ENCODE measurements at regions not wholly inside any gene's neighbourhood (a gene's known extent, or its start where the extent isn't known, plus 50 kb on each side); places are given as distances from the start of the nearest gene placed in this dataset.

DNA sequence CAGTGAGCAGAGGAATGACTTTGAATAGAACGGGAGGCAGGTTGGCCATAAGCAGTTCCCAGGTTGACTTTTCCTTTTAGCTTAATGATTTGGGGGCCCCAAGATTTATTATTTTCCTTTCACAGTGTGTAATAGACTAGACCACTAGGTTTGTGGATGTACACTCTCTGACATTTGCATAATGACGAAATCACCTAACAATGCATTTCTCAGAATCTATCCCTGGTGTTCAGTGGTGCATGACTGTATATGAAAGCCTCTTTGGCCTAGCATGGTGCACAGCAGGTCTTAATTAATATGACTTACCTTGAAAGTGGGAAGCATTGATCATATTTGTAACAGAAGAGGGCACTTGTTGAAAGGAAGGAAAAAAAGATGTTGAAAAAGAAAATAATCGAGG is 761.9 kb downstream of the TYW1 start:
- TF ChIP-seq, protein P1, sequence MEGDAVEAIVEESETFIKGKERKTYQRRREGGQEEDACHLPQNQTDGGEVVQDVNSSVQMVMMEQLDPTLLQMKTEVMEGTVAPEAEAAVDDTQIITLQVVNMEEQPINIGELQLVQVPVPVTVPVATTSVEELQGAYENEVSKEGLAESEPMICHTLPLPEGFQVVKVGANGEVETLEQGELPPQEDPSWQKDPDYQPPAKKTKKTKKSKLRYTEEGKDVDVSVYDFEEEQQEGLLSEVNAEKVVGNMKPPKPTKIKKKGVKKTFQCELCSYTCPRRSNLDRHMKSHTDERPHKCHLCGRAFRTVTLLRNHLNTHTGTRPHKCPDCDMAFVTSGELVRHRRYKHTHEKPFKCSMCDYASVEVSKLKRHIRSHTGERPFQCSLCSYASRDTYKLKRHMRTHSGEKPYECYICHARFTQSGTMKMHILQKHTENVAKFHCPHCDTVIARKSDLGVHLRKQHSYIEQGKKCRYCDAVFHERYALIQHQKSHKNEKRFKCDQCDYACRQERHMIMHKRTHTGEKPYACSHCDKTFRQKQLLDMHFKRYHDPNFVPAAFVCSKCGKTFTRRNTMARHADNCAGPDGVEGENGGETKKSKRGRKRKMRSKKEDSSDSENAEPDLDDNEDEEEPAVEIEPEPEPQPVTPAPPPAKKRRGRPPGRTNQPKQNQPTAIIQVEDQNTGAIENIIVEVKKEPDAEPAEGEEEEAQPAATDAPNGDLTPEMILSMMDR (IDR thresholded peaks at IDR 0.05), result no peak
- Mint-ChIP-seq H3K36me3 (no peaks in the 10 kb centered on the region), H3K4me1 (no peaks in the 10 kb centered on the region), H3K4me3 (no peak overlapping the region), H3K27ac (no peak overlapping the region), H3K9me3 (peaks cover 7 to 23% of the 10 kb centered on the region in 2 donors), H3K27me3 (ENCODE audit: low read depth in 2 of 2) (no peaks in the 10 kb centered on the region)
- DNase-seq, result no peak
- no peak for ATAC-seq
- 78% methylated on average over 2 of the region's 3 CpGs for WGBS (ENCODE audit: insufficient coverage)
- Histone ChIP-seq H3K27me3 (ENCODE audit: control insufficient read depth, insufficient read depth, low read length) (no peaks in the 10 kb centered on the region), H3K9me3 (ENCODE audit: control insufficient read depth, insufficient read depth, low read length) (no peaks in the 10 kb centered on the region), H3K27ac (ENCODE audit: low read length) (no peak overlapping the region), H3K4me1 (ENCODE audit: control insufficient read depth, insufficient read depth, low read length) (no peaks in the 10 kb centered on the region), H3K36me3 (ENCODE audit: control insufficient read depth, insufficient read depth, low read length) (no peaks in the 10 kb centered on the region), H3K4me3 (ENCODE audit: low read length) (no peak overlapping the region)
- intact Hi-C loops (cut with micrococcal nuclease), result no loop called here

DNA sequence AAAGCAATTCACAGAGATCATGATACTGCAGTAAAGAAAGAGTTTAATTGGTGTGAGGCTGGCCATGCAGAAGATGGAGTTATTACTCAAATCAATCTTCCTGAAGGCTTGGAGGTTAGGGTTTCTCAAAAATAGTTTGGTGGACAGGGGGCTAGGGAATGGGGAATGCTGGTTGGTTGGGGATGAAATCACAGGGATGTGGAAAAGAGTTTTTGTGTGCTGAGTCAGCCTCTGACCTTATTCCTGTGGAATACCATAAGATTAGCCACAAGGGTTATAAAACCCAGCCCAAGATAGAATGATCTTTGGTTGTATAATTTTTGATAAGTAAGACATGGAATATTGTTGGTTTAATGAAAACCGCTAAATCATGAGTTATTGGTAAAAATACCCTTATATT is 764.3 kb downstream of the TYW1 start:
- no peaks in the 10 kb centered on the region for H3K27me3 Mint-ChIP-seq (ENCODE audit: low read depth in 2 of 2)
- Histone ChIP-seq H3K36me3 (ENCODE audit: control insufficient read depth, insufficient read depth, low read length) (no peaks in the 10 kb centered on the region), H3K27me3 (ENCODE audit: control insufficient read depth, insufficient read depth, low read length) (no peaks in the 10 kb centered on the region), H3K9me3 (ENCODE audit: control insufficient read depth, insufficient read depth, low read length) (no peaks in the 10 kb centered on the region), H3K27ac (ENCODE audit: low read length) (no peak overlapping the region), H3K4me1 (ENCODE audit: control insufficient read depth, insufficient read depth, low read length) (no peaks in the 10 kb centered on the region), H3K4me3 (ENCODE audit: low read length) (no peak overlapping the region)
- no peaks in the 10 kb centered on the region for H3K36me3 Mint-ChIP-seq
- ATAC-seq (no peak), DNase-seq (no peak)
- WGBS (ENCODE audit: insufficient coverage), result no CpG with 5 or more reads among the region's 1 CpG
- H3K4me3 Mint-ChIP-seq, result no peak overlapping the region
- no peaks in the 10 kb centered on the region for H3K4me1 Mint-ChIP-seq
- no peak overlapping the region for H3K27ac Mint-ChIP-seq
- peaks cover 7 to 12% of the 10 kb centered on the region in 2 donors for H3K9me3 Mint-ChIP-seq
- intact Hi-C loops (cut with micrococcal nuclease), result no loop called here
- TF ChIP-seq, protein P1 (IDR thresholded peaks at IDR 0.05), result no peak

DNA sequence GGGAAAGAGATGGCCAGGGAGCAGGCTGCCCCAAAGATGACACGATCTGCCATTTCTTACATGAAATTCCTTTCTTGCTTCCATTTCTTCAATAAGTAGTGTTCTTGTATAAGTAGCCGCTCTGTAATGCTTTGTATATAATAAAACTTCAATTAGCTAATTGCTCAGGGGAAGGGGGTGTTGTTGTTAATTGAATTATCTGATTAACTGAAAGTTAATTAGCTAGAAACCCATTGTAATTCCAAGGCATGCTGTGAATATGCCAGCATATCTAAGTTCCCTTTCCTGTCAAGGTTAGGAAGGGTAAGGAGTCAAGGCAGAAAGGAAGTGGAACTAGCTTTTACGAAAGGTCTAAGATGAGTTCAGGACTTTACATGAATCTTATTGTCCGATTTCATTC is 765.9 kb downstream of the TYW1 start:
- no peak overlapping the region for H3K27ac ChIP-seq (ENCODE audit: low read length)
- no peaks in the 10 kb centered on the region for H3K36me3 ChIP-seq (ENCODE audit: control insufficient read depth, insufficient read depth, low read length)
- no peaks in the 10 kb centered on the region for H3K4me1 ChIP-seq (ENCODE audit: control insufficient read depth, insufficient read depth, low read length)
- no peak for ATAC-seq
- H3K27ac Mint-ChIP-seq, result no peak overlapping the region
- no peak for DNase-seq
- no peaks in the 10 kb centered on the region for H3K4me1 Mint-ChIP-seq
- no peak overlapping the region for H3K4me3 ChIP-seq (ENCODE audit: low read length)
- WGBS (ENCODE audit: insufficient coverage), result no CpG with 5 or more reads among the region's 4 CpGs
- TF ChIP-seq, protein P1 (IDR thresholded peaks at IDR 0.05), result no peak
- no peaks in the 10 kb centered on the region for H3K27me3 Mint-ChIP-seq (ENCODE audit: low read depth in 2 of 2)
- peaks cover 7 to 15% of the 10 kb centered on the region in 2 donors for H3K9me3 Mint-ChIP-seq
- no peaks in the 10 kb centered on the region for H3K36me3 Mint-ChIP-seq
- H3K9me3 ChIP-seq (ENCODE audit: control insufficient read depth, insufficient read depth, low read length), result no peaks in the 10 kb centered on the region
- no peak overlapping the region for H3K4me3 Mint-ChIP-seq
- intact Hi-C loops (cut with micrococcal nuclease), result no loop called here
- H3K27me3 ChIP-seq (ENCODE audit: control insufficient read depth, insufficient read depth, low read length), result no peaks in the 10 kb centered on the region

DNA sequence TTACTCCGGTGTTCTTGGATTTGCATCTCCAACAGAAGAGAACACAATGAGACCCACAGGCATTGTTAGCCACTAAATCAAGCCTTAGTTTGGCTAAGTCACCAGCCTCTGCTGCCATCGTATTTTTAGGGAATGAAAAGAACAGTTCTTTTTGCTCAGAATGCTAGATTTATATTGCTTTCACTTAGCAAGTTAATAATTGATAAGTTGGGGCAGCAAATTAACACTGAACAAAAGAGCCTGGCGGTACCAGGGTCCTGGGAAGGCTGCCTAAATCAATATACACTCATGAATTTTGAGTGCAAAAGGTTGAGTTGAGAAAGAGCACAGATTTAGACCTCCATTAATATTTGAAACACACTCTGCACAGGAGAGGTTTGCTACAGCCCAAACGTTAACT is 767.7 kb downstream of the TYW1 start:
- no peaks in the 10 kb centered on the region for H3K4me1 Mint-ChIP-seq
- 71% methylated on average over 4 of the region's 4 CpGs for WGBS (ENCODE audit: insufficient coverage)
- ATAC-seq (no peak), DNase-seq (no peak)
- H3K36me3 Mint-ChIP-seq, result no peaks in the 10 kb centered on the region
- Histone ChIP-seq H3K27ac (ENCODE audit: low read length) (no peak overlapping the region), H3K36me3 (ENCODE audit: control insufficient read depth, insufficient read depth, low read length) (no peaks in the 10 kb centered on the region), H3K9me3 (ENCODE audit: control insufficient read depth, insufficient read depth, low read length) (no peaks in the 10 kb centered on the region), H3K4me3 (ENCODE audit: low read length) (no peak overlapping the region), H3K27me3 (ENCODE audit: control insufficient read depth, insufficient read depth, low read length) (no peaks in the 10 kb centered on the region), H3K4me1 (ENCODE audit: control insufficient read depth, insufficient read depth, low read length) (no peaks in the 10 kb centered on the region)
- intact Hi-C loops (cut with micrococcal nuclease), result no loop called here
- no peak overlapping the region for H3K4me3 Mint-ChIP-seq
- TF ChIP-seq, protein P1 (IDR thresholded peaks at IDR 0.05), result no peak
- H3K27ac Mint-ChIP-seq, result no peak overlapping the region
- no peaks in the 10 kb centered on the region for H3K27me3 Mint-ChIP-seq (ENCODE audit: low read depth in 2 of 2)
- peaks cover 5 to 11% of the 10 kb centered on the region in 2 donors for H3K9me3 Mint-ChIP-seq

Measured in natural killer cell (primary cell).